ENCODE measurements at regions not wholly inside any gene's neighbourhood (a gene's known extent, or its start where the extent isn't known, plus 50 kb on each side); places are given as distances from the start of the nearest gene placed in this dataset.

- TF ChIP-seq, protein P1, sequence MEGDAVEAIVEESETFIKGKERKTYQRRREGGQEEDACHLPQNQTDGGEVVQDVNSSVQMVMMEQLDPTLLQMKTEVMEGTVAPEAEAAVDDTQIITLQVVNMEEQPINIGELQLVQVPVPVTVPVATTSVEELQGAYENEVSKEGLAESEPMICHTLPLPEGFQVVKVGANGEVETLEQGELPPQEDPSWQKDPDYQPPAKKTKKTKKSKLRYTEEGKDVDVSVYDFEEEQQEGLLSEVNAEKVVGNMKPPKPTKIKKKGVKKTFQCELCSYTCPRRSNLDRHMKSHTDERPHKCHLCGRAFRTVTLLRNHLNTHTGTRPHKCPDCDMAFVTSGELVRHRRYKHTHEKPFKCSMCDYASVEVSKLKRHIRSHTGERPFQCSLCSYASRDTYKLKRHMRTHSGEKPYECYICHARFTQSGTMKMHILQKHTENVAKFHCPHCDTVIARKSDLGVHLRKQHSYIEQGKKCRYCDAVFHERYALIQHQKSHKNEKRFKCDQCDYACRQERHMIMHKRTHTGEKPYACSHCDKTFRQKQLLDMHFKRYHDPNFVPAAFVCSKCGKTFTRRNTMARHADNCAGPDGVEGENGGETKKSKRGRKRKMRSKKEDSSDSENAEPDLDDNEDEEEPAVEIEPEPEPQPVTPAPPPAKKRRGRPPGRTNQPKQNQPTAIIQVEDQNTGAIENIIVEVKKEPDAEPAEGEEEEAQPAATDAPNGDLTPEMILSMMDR (IDR thresholded peaks at IDR 0.05): no peak
- TF ChIP-seq REST (IDR thresholded peaks at IDR 0.05) (no peak), BHLHE40 (IDR thresholded peaks at IDR 0.05; ENCODE audit: low read depth, low read length) (no peak), SMC3 (IDR thresholded peaks at IDR 0.05) (no peak)
Observed at GRCh38 chr2:120791243-120791961, 55.7 kb downstream of the GLI2 start.
